ENCODE measurements at regions not wholly inside any gene's neighbourhood (a gene's known extent, or its start where the extent isn't known, plus 50 kb on each side); places are given as distances from the start of the nearest gene placed in this dataset.

DNA sequence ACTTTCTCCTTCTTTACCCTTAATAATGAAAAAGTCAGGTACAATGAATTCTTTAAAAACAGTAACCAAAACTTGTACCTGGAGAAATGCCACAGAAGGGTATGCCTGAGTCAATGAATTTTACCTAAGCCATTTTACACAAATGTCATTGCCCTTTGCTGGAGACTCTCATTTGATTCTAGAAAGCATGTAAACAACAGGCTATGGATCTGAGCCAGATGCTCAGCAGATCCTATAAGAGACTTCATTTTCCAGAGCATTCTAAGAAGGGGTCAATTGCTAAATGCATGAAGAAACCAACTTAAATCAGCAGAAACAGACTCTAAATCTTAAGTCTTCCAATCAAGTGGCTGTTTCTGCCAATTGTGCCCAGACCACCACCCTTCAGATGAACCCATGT is 83.8 kb upstream of the GALNT15 start:
- H2AFZ ChIP-seq (ENCODE audit: control insufficient read depth, low read depth, low read length), result no peak overlapping the region
- H3K27ac ChIP-seq (ENCODE audit: control insufficient read depth, insufficient read depth), result no peak overlapping the region
- FAIRE-seq, result no peak
- H3K4me3 ChIP-seq, result no peak overlapping the region
- TF ChIP-seq NFIC (IDR thresholded peaks at IDR 0.05; ENCODE audit: low read depth, low read length), result no peak
- TF ChIP-seq, protein P1, sequence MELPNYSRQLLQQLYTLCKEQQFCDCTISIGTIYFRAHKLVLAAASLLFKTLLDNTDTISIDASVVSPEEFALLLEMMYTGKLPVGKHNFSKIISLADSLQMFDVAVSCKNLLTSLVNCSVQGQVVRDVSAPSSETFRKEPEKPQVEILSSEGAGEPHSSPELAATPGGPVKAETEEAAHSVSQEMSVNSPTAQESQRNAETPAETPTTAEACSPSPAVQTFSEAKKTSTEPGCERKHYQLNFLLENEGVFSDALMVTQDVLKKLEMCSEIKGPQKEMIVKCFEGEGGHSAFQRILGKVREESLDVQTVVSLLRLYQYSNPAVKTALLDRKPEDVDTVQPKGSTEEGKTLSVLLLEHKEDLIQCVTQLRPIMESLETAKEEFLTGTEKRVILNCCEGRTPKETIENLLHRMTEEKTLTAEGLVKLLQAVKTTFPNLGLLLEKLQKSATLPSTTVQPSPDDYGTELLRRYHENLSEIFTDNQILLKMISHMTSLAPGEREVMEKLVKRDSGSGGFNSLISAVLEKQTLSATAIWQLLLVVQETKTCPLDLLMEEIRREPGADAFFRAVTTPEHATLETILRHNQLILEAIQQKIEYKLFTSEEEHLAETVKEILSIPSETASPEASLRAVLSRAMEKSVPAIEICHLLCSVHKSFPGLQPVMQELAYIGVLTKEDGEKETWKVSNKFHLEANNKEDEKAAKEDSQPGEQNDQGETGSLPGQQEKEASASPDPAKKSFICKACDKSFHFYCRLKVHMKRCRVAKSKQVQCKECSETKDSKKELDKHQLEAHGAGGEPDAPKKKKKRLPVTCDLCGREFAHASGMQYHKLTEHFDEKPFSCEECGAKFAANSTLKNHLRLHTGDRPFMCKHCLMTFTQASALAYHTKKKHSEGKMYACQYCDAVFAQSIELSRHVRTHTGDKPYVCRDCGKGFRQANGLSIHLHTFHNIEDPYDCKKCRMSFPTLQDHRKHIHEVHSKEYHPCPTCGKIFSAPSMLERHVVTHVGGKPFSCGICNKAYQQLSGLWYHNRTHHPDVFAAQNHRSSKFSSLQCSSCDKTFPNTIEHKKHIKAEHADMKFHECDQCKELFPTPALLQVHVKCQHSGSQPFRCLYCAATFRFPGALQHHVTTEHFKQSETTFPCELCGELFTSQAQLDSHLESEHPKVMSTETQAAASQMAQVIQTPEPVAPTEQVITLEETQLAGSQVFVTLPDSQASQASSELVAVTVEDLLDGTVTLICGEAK (IDR thresholded peaks at IDR 0.05; ENCODE audit: borderline replicate concordance), result no peak
- TF ChIP-seq JUND (IDR thresholded peaks at IDR 0.05; ENCODE audit: low read depth, low read length), result no peak
- no peaks in the 10 kb centered on the region for H4K20me1 ChIP-seq (ENCODE audit: control insufficient read depth, insufficient read depth)
- intact Hi-C loops (cut with micrococcal nuclease; ENCODE audit: unreplicated experiment), result no loop called here
- no peaks in the 10 kb centered on the region for H3K79me2 ChIP-seq (ENCODE audit: control insufficient read depth, insufficient read depth, low read length)
- no peaks in the 10 kb centered on the region for H3K4me1 ChIP-seq (ENCODE audit: control insufficient read depth, insufficient read depth, low read length)
- H3K36me3 ChIP-seq (ENCODE audit: control insufficient read depth in 2 of 2, insufficient read depth in 2 of 2, low read length in 1 of 2), result no peaks in the 10 kb centered on the region
- ChIA-PET SMC1A (ENCODE audit: uncharacterized antibody, unreplicated experiment) (no interaction called here), POLR2A (no interaction called here), RAD21 (ENCODE audit: unreplicated experiment) (no interaction called here), CTCF (interaction anchor here (0.9 kb wide), 1 partner anchor 105 kb away, joined by 3 read pairs; no protein-coding TSS in a partner anchor)
- H3K9ac ChIP-seq (ENCODE audit: control insufficient read depth, insufficient read depth, low read length), result no peak overlapping the region
- no peaks in the 10 kb centered on the region for H3K9me3 ChIP-seq (replicated peaks; ENCODE audit: control insufficient read depth, insufficient read depth, low read length)
- in situ Hi-C loops (cut with MboI), result no loop called here
- no peak overlapping the region for H3K4me2 ChIP-seq (ENCODE audit: control insufficient read depth, insufficient read depth)
- ATAC-seq, result no peak
- DNase-seq (ENCODE audit: low read depth, low spot score), result no peak
- 0 out of 4 replicates have a peak, but pooled peaks cover 0 to 3% of the 10 kb centered on the region in 2 experiments for H3K27me3 ChIP-seq (replicated peaks in 1 of 2; ENCODE audit: control insufficient read depth in 2 of 2, insufficient read depth in 2 of 2, low read length in 1 of 2)
- no TSS peak for BruUV-seq (replicated peaks)

DNA sequence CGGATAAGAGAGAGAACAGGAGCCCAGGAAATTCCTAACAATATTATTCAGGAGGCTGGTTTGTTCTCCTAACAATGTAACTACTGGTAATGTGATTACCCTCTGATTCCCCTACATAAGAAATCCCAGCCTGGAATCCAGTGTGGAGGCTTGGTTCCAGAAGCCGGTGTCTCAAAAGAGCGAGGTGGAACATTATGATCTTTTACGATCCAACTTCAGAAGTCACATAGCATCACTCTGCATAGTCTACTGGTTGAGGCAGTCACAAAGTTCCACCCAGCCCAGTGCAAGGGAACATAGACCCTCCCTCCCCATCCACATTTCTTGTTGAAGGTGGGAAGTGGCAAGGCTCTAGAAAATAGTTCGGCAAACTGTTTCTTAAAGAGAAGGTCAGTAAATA is 81.6 kb upstream of the GALNT15 start:
- FAIRE-seq, result no peak

More for the DNA sequence above, 81.6 kb upstream of the GALNT15 start:
- Histone ChIP-seq H3K4me3 (no peak overlapping the region), H3K27ac (ENCODE audit: control insufficient read depth, insufficient read depth) (no peak overlapping the region), H3K36me3 (ENCODE audit: control insufficient read depth in 2 of 2, insufficient read depth in 2 of 2, low read length in 1 of 2) (no peaks in the 10 kb centered on the region), H3K9ac (ENCODE audit: control insufficient read depth, insufficient read depth, low read length) (no peak overlapping the region), H4K20me1 (ENCODE audit: control insufficient read depth, insufficient read depth) (no peaks in the 10 kb centered on the region; the same call in 1 of the 2 replicates), H3K79me2 (ENCODE audit: control insufficient read depth, insufficient read depth, low read length) (no peaks in the 10 kb centered on the region), H3K9me3 (replicated peaks; ENCODE audit: control insufficient read depth, insufficient read depth, low read length) (no peaks in the 10 kb centered on the region), H3K4me2 (ENCODE audit: control insufficient read depth, insufficient read depth) (no peak overlapping the region), H3K4me1 (ENCODE audit: control insufficient read depth, insufficient read depth, low read length) (no peaks in the 10 kb centered on the region), H3K27me3 (replicated peaks in 1 of 2; ENCODE audit: control insufficient read depth in 2 of 2, insufficient read depth in 2 of 2, low read length in 1 of 2) (0 out of 4 replicates have a peak, but pooled peaks cover 0 to 3% of the 10 kb centered on the region in 2 experiments), H2AFZ (ENCODE audit: control insufficient read depth, low read depth, low read length) (no peak overlapping the region)
- intact Hi-C loops (cut with micrococcal nuclease; ENCODE audit: unreplicated experiment), result no loop called here
- TF ChIP-seq MYC (IDR thresholded peaks at IDR 0.05; ENCODE audit: insufficient read depth, insufficient read length, insufficient replicate concordance, low read length, severe bottlenecking) (no peak), SMAD5 (IDR thresholded peaks at IDR 0.05; ENCODE audit: low read depth) (no peak), RUNX3 (IDR thresholded peaks at IDR 0.05; ENCODE audit: low read length) (no peak), EGR1 (IDR thresholded peaks at IDR 0.05; ENCODE audit: borderline replicate concordance in 1 of 2, low read depth in 2 of 2, low read length in 2 of 2) (no peak), IKZF1 (conservative IDR thresholded peaks at IDR 0.05) (no peak)
- TF ChIP-seq, protein P2, sequence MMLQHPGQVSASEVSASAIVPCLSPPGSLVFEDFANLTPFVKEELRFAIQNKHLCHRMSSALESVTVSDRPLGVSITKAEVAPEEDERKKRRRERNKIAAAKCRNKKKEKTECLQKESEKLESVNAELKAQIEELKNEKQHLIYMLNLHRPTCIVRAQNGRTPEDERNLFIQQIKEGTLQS (IDR thresholded peaks at IDR 0.05; ENCODE audit: borderline replicate concordance, extremely low read depth, low read depth, low read length), result no peak
- RAD21 ChIA-PET (ENCODE audit: unreplicated experiment), result no interaction called here
- ATAC-seq, result no peak
- POLR2A ChIA-PET, result no interaction called here
- 48% methylated on average over 5 of the region's 5 CpGs for WGBS (ENCODE audit: insufficient coverage, insufficient replicate concordance, low lambda C conversion rate, missing lambda C conversion rate)
- in situ Hi-C loops (cut with MboI), result no loop called here
- no peak for DNase-seq (ENCODE audit: low read depth, low spot score)
- no TSS peak for BruUV-seq (replicated peaks)
- CTCF ChIA-PET, result interaction anchor here (1.4 kb wide), 1 partner anchor 10 kb away, joined by 3 read pairs; no protein-coding TSS in a partner anchor
- SMC1A ChIA-PET (ENCODE audit: uncharacterized antibody, unreplicated experiment), result no interaction called here

All from GM12878 (cell line).